ENCODE measurements at regions not wholly inside any gene's neighbourhood (a gene's known extent, or its start where the extent isn't known, plus 50 kb on each side); places are given as distances from the start of the nearest gene placed in this dataset.
"Not testable (repeated sequence)": the region's sequence is repeated elsewhere in the genome, so short reads cannot be mapped to it uniquely, and the experiment has no call there.

- H3K4me3 ChIP-seq (replicated peaks; ENCODE audit: low read depth, low read length); DNase-seq (ENCODE audit: low read depth): not testable (repeated sequence)
Observed at GRCh38 chr2:97431169-97431725, 158.4 kb downstream of the ANKRD36B start.

GRCh38 chr2:97422376-97422775 is 167.3 kb downstream of the ANKRD36B start:
- DNase-seq (ENCODE audit: low read depth) = not testable (repeated sequence)

GRCh38 chr2:97406340-97406739 is 183.3 kb downstream of the ANKRD36B start:
- not testable (repeated sequence) for DNase-seq (ENCODE audit: low read depth); H3K4me3 ChIP-seq (replicated peaks; ENCODE audit: low read depth, low read length)

More at GRCh38 chr2:97422376-97422775, 167.3 kb downstream of the ANKRD36B start:
- H3K4me3 ChIP-seq (replicated peaks; ENCODE audit: low read depth, low read length) = not testable (repeated sequence)

- H3K4me3 ChIP-seq (replicated peaks; ENCODE audit: low read depth, low read length); DNase-seq (ENCODE audit: low read depth): not testable (repeated sequence)
Observed at GRCh38 chr2:97405172-97405737, 184.4 kb downstream of the ANKRD36B start.

- DNase-seq (ENCODE audit: low read depth); H3K4me3 ChIP-seq (replicated peaks; ENCODE audit: low read depth, low read length): not testable (repeated sequence)
Observed at GRCh38 chr2:97402678-97403077, 187.0 kb downstream of the ANKRD36B start.

GRCh38 chr2:97395691-97396090 is 194.0 kb downstream of the ANKRD36B start:
- DNase-seq (ENCODE audit: low read depth); H3K4me3 ChIP-seq (replicated peaks; ENCODE audit: low read depth, low read length): not testable (repeated sequence)

- H3K4me3 ChIP-seq (replicated peaks; ENCODE audit: low read depth, low read length); DNase-seq (ENCODE audit: low read depth): not testable (repeated sequence)
Observed at GRCh38 chr2:97385803-97386202, 203.9 kb downstream of the ANKRD36B start.

GRCh38 chr2:97375913-97376312 is 213.8 kb downstream of the ANKRD36B start:
- H3K4me3 ChIP-seq (replicated peaks; ENCODE audit: low read depth, low read length); DNase-seq (ENCODE audit: low read depth): not testable (repeated sequence)

- H3K4me3 ChIP-seq (replicated peaks; ENCODE audit: low read depth, low read length); DNase-seq (ENCODE audit: low read depth): not testable (repeated sequence)
Observed at GRCh38 chr2:97374426-97374825, 215.3 kb downstream of the ANKRD36B start.

GRCh38 chr2:97363159-97363558 is 226.5 kb downstream of the ANKRD36B start:
- not testable (repeated sequence) for DNase-seq (ENCODE audit: low read depth); H3K4me3 ChIP-seq (replicated peaks; ENCODE audit: low read depth, low read length)

- no peak overlapping the region for H3K4me3 ChIP-seq (replicated peaks; ENCODE audit: low read depth, low read length)
- no peak for DNase-seq (ENCODE audit: low read depth)
- TF ChIP-seq CTCF (IDR thresholded peaks at IDR 0.05; ENCODE audit: low read length, missing control alignments) = no peak
Observed at GRCh38 chr2:97359861-97360584, 229.7 kb downstream of the ANKRD36B start.

GRCh38 chr2:97355887-97356286 is 233.8 kb downstream of the ANKRD36B start:
- DNase-seq (ENCODE audit: low read depth) = peak; percentile 2
- no peak for TF ChIP-seq CTCF (IDR thresholded peaks at IDR 0.05; ENCODE audit: low read length, missing control alignments)
- H3K4me3 ChIP-seq (replicated peaks; ENCODE audit: low read depth, low read length) = no peak overlapping the region
